ENCODE measurements at regions not wholly inside any gene's neighbourhood (a gene's known extent, or its start where the extent isn't known, plus 50 kb on each side); places are given as distances from the start of the nearest gene placed in this dataset.

GRCh38 chr20:24395151-24395550, 74.3 kb upstream of the SYNDIG1 start:
- no peak for DNase-seq
- H3K27me3 Mint-ChIP-seq (ENCODE audit: low read depth in 2 of 2) = peaks cover 8 to 9% of the 10 kb centered on the region in 2 donors
- no peak for ATAC-seq
- WGBS (ENCODE audit: insufficient coverage) = 73% methylated on average over 7 of the region's 7 CpGs
- H3K27ac ChIP-seq (ENCODE audit: low read length) = no peak overlapping the region
- no peaks in the 10 kb centered on the region for H3K4me1 ChIP-seq (ENCODE audit: control insufficient read depth, insufficient read depth, low read length)
- no peak overlapping the region for H3K27ac Mint-ChIP-seq
- H3K27me3 ChIP-seq (ENCODE audit: control insufficient read depth, insufficient read depth, low read length) = no peaks in the 10 kb centered on the region
- H3K4me3 ChIP-seq (ENCODE audit: low read length) = no peak overlapping the region
- no peaks in the 10 kb centered on the region for H3K36me3 ChIP-seq (ENCODE audit: control insufficient read depth, insufficient read depth, low read length)
- H3K4me3 Mint-ChIP-seq = no peak overlapping the region
- H3K4me1 Mint-ChIP-seq = peaks cover 6 to 7% of the 10 kb centered on the region in 2 donors
- TF ChIP-seq, protein P1, sequence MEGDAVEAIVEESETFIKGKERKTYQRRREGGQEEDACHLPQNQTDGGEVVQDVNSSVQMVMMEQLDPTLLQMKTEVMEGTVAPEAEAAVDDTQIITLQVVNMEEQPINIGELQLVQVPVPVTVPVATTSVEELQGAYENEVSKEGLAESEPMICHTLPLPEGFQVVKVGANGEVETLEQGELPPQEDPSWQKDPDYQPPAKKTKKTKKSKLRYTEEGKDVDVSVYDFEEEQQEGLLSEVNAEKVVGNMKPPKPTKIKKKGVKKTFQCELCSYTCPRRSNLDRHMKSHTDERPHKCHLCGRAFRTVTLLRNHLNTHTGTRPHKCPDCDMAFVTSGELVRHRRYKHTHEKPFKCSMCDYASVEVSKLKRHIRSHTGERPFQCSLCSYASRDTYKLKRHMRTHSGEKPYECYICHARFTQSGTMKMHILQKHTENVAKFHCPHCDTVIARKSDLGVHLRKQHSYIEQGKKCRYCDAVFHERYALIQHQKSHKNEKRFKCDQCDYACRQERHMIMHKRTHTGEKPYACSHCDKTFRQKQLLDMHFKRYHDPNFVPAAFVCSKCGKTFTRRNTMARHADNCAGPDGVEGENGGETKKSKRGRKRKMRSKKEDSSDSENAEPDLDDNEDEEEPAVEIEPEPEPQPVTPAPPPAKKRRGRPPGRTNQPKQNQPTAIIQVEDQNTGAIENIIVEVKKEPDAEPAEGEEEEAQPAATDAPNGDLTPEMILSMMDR (IDR thresholded peaks at IDR 0.05) = no peak
- no peaks in the 10 kb centered on the region for H3K36me3 Mint-ChIP-seq
- H3K9me3 ChIP-seq (ENCODE audit: control insufficient read depth, insufficient read depth, low read length) = no peaks in the 10 kb centered on the region
- intact Hi-C loops (cut with micrococcal nuclease) = no loop called here
- no peaks in the 10 kb centered on the region for H3K9me3 Mint-ChIP-seq

- H3K36me3 ChIP-seq (ENCODE audit: control insufficient read depth, insufficient read depth, low read length) = no peaks in the 10 kb centered on the region
- no peak overlapping the region for H3K4me3 Mint-ChIP-seq
- peaks cover 18 to 20% of the 10 kb centered on the region in 2 donors for H3K4me1 Mint-ChIP-seq
- H3K27me3 ChIP-seq (ENCODE audit: control insufficient read depth, insufficient read depth, low read length) = no peaks in the 10 kb centered on the region
- no peaks in the 10 kb centered on the region for H3K36me3 Mint-ChIP-seq
- H3K9me3 ChIP-seq (ENCODE audit: control insufficient read depth, insufficient read depth, low read length) = no peaks in the 10 kb centered on the region
- no peak for ATAC-seq
- H3K9me3 Mint-ChIP-seq = no peaks in the 10 kb centered on the region
- H3K4me3 ChIP-seq (ENCODE audit: low read length) = no peak overlapping the region
- intact Hi-C loops (cut with micrococcal nuclease) = no loop called here
- H3K27ac Mint-ChIP-seq = no peak overlapping the region
- H3K27me3 Mint-ChIP-seq (ENCODE audit: low read depth in 2 of 2) = peaks cover 3 to 9% of the 10 kb centered on the region in 2 donors
- DNase-seq = no peak
- peaks cover 10% of the 10 kb centered on the region for H3K4me1 ChIP-seq (ENCODE audit: control insufficient read depth, insufficient read depth, low read length)
- H3K27ac ChIP-seq (ENCODE audit: low read length) = no peak overlapping the region
- TF ChIP-seq, protein P1 (IDR thresholded peaks at IDR 0.05) = no peak
- 88% methylated on average over 9 of the region's 9 CpGs for WGBS (ENCODE audit: insufficient coverage)
Measured at GRCh38 chr20:24393903-24394302, 75.5 kb upstream of the SYNDIG1 start.

GRCh38 chr20:24392612-24393011, 76.8 kb upstream of the SYNDIG1 start:
- Histone ChIP-seq H3K9me3 (ENCODE audit: control insufficient read depth, insufficient read depth, low read length) (no peaks in the 10 kb centered on the region), H3K4me3 (ENCODE audit: low read length) (no peak overlapping the region), H3K27me3 (ENCODE audit: control insufficient read depth, insufficient read depth, low read length) (no peaks in the 10 kb centered on the region), H3K36me3 (ENCODE audit: control insufficient read depth, insufficient read depth, low read length) (no peaks in the 10 kb centered on the region), H3K27ac (ENCODE audit: low read length) (no peak overlapping the region), H3K4me1 (ENCODE audit: control insufficient read depth, insufficient read depth, low read length) (peaks cover 13% of the 10 kb centered on the region)
- Mint-ChIP-seq H3K4me1 (peaks cover 19 to 23% of the 10 kb centered on the region in 2 donors), H3K27me3 (ENCODE audit: low read depth in 2 of 2) (peaks cover 3 to 9% of the 10 kb centered on the region in 2 donors), H3K27ac (no peak overlapping the region), H3K9me3 (no peaks in the 10 kb centered on the region), H3K4me3 (no peak overlapping the region), H3K36me3 (no peaks in the 10 kb centered on the region)
- no peak for DNase-seq
- no peak for ATAC-seq
- TF ChIP-seq, protein P1 (IDR thresholded peaks at IDR 0.05) = no peak
- intact Hi-C loops (cut with micrococcal nuclease) = no loop called here
- 100% methylated on average over 2 of the region's 4 CpGs for WGBS (ENCODE audit: insufficient coverage)

DNA sequence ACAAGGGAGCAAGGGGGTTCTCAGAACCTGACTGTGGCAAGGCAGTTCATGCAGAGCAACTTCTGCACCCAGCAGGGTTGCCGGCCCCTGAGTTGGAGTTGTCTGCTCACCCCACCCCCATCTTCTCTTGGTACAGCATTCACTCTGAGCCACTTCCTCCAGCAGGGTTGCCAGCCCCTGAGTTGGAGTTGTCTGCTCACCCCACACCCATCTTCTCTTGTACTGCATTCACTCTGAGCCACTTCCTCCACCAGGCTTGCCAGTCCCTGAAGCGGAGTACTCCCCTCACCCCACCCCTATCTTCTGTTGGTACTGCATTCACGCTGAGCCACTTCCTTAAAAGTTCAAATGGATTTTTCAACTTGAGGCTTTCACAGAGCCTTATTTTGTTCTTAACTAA, 79.7 kb upstream of the SYNDIG1 start:
- peak in 1 of 2 donors; percentile 67 for DNase-seq
- intact Hi-C loops (cut with micrococcal nuclease) = no loop called here
- Histone ChIP-seq H3K9me3 (ENCODE audit: control insufficient read depth, insufficient read depth, low read length) (no peaks in the 10 kb centered on the region), H3K36me3 (ENCODE audit: control insufficient read depth, insufficient read depth, low read length) (no peaks in the 10 kb centered on the region), H3K27me3 (ENCODE audit: control insufficient read depth, insufficient read depth, low read length) (no peaks in the 10 kb centered on the region), H3K4me1 (ENCODE audit: control insufficient read depth, insufficient read depth, low read length) (peaks cover 13% of the 10 kb centered on the region), H3K27ac (ENCODE audit: low read length) (no peak overlapping the region), H3K4me3 (ENCODE audit: low read length) (no peak overlapping the region)
- TF ChIP-seq, protein P1 (IDR thresholded peaks at IDR 0.05) = no peak
- Mint-ChIP-seq H3K9me3 (no peaks in the 10 kb centered on the region), H3K4me1 (peaks cover 19 to 23% of the 10 kb centered on the region in 2 donors), H3K4me3 (peak overlapping the region; percentile 49), H3K27ac (peak overlapping the region; percentile 35 to 39), H3K36me3 (no peaks in the 10 kb centered on the region), H3K27me3 (ENCODE audit: low read depth in 2 of 2) (peaks cover 3 to 5% of the 10 kb centered on the region in 2 donors)
- peak; percentile 54 to 90 (median 56) for ATAC-seq
- WGBS (ENCODE audit: insufficient coverage) = 5% methylated on average over 3 of the region's 3 CpGs
